ENCODE measurements at regions not wholly inside any gene's neighbourhood (a gene's known extent, or its start where the extent isn't known, plus 50 kb on each side); places are given as distances from the start of the nearest gene placed in this dataset.

GRCh38 chr3:64945171-64945729 is 257.4 kb upstream of the ADAMTS9 start:
- no peak for TF ChIP-seq EP300 (IDR thresholded peaks at IDR 0.05; ENCODE audit: borderline replicate concordance in 1 of 2, control insufficient read depth in 1 of 2, low read depth in 2 of 2, low read length in 2 of 2)
- TF ChIP-seq, protein P1, sequence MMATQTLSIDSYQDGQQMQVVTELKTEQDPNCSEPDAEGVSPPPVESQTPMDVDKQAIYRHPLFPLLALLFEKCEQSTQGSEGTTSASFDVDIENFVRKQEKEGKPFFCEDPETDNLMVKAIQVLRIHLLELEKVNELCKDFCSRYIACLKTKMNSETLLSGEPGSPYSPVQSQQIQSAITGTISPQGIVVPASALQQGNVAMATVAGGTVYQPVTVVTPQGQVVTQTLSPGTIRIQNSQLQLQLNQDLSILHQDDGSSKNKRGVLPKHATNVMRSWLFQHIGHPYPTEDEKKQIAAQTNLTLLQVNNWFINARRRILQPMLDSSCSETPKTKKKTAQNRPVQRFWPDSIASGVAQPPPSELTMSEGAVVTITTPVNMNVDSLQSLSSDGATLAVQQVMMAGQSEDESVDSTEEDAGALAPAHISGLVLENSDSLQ (IDR thresholded peaks at IDR 0.05) = no peak
- no peak for TF ChIP-seq YY1 (IDR thresholded peaks at IDR 0.05; ENCODE audit: low read depth, low read length)
- no peak for TF ChIP-seq BRCA1 (IDR thresholded peaks at IDR 0.05; ENCODE audit: low read depth, low read length)
- TF ChIP-seq, protein P2, sequence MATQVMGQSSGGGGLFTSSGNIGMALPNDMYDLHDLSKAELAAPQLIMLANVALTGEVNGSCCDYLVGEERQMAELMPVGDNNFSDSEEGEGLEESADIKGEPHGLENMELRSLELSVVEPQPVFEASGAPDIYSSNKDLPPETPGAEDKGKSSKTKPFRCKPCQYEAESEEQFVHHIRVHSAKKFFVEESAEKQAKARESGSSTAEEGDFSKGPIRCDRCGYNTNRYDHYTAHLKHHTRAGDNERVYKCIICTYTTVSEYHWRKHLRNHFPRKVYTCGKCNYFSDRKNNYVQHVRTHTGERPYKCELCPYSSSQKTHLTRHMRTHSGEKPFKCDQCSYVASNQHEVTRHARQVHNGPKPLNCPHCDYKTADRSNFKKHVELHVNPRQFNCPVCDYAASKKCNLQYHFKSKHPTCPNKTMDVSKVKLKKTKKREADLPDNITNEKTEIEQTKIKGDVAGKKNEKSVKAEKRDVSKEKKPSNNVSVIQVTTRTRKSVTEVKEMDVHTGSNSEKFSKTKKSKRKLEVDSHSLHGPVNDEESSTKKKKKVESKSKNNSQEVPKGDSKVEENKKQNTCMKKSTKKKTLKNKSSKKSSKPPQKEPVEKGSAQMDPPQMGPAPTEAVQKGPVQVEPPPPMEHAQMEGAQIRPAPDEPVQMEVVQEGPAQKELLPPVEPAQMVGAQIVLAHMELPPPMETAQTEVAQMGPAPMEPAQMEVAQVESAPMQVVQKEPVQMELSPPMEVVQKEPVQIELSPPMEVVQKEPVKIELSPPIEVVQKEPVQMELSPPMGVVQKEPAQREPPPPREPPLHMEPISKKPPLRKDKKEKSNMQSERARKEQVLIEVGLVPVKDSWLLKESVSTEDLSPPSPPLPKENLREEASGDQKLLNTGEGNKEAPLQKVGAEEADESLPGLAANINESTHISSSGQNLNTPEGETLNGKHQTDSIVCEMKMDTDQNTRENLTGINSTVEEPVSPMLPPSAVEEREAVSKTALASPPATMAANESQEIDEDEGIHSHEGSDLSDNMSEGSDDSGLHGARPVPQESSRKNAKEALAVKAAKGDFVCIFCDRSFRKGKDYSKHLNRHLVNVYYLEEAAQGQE (IDR thresholded peaks at IDR 0.05; ENCODE audit: low read depth, low read length) = no peak
- no peak for TF ChIP-seq CTCF (IDR thresholded peaks at IDR 0.05 in 2 of 3, conservative IDR thresholded peaks at IDR 0.05 in 1 of 3; ENCODE audit: control insufficient read depth in 2 of 3, extremely low read depth in 1 of 3, insufficient read depth in 1 of 3, low read depth in 3 of 3, low read length in 3 of 3)
- TF ChIP-seq TCF7 (IDR thresholded peaks at IDR 0.05; ENCODE audit: borderline replicate concordance) = no peak
- no peak for TF ChIP-seq SREBF1 (IDR thresholded peaks at IDR 0.05; ENCODE audit: low read length)
- no peak for TF ChIP-seq E4F1 (IDR thresholded peaks at IDR 0.05; ENCODE audit: borderline replicate concordance, partially characterized antibody)
- no peak for TF ChIP-seq PAX8 (IDR thresholded peaks at IDR 0.05)

Data from GM12878 (cell line).